NCI-H446 (cell line): ENCODE measurements at regions not wholly inside any gene's neighbourhood (a gene's known extent, or its start where the extent isn't known, plus 50 kb on each side); places are given as distances from the start of the nearest gene placed in this dataset.
"Not testable (repeated sequence)": the region's sequence is repeated elsewhere in the genome, so short reads cannot be mapped to it uniquely, and the experiment has no call there.

Experiments used
- DNase-seq, 2 experiments: peaks; one replicate each; lab custom pipeline; 2025; lab: John Stamatoyannopoulos, UW

DNA sequence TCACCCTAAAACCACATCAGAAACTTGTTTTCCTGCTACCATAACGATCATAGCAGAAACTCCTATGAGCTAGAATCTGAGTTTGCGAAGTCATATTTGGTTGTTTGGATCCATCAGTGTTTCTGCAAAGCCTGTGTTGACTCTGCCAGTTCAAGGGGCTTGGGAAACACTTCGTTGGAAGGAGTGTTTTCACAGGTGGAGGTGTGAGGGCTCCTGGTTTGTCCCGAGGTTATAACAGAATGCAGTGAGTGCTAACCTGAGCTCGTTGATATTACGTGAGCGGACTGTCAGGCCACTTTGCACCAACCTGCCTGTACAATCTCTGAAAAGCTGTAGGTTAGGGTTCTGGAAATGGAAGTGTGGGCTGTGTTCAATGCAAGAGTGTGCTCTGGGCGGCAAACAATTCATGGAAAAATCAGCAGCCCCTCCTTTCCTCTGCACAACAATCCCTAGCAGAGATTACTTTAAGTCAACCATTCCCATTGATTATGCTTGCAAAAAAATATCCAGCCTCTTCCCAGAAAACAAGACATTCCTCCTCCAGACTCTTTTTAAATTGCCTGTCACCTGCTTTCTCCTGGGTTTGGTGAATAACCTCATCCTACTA lies 622.0 kb downstream of the TYW1 start:
- DNase-seq, result no peak

DNA sequence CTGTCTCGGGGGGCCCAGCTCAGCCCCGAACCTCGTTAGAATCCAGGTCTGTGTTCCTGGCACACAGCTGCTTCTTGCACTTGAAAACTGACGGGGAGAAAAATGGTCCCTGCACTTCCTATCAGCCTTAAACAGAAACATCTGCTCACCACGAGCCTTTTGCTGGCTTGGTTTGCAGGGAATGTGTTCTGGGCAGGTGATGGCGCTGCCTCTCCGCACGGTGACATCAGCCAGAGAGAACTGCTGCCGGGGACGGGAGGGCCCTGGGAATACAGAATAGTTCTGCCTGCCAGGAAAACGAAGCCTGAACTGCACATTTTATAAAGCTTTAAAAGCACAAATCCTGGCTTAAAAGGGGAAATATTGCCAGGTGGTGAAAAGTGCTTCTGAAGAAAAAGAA lies 622.5 kb downstream of the TYW1 start:
- DNase-seq, result no peak

DNA sequence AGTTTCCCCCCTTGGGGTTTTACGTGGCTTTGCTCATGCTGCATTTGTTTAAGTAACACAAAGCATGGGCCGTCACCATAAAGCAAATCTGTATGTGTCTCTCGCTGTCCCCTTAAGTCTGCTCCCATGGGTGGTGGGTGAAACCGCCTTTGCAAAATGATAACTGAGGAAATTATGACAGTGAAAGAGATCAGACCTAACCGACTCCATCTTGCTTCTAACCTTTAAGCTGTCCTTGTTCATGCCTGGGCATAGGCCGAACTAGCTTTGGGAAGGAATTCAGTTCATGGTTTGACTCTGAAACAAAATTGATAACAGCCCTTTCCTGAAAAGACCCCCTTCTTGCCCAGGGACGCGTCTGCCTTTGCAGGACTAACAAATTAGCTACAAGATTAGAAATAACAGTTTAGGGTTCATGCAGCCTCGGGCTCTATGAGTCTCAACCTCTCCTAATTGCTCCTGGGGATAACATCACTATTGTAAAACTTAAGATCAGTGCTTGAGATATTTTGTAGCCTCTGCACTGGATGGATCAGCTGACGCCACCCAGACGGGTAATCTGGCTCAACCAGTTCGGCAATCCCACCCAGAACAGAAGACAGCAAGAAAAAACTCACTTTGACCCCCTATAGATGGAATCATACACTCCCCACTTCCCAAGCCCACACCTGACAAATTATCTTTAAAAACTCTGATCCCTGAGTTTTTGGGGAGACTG lies 623.7 kb downstream of the TYW1 start:
- DNase-seq, result no peak

DNA sequence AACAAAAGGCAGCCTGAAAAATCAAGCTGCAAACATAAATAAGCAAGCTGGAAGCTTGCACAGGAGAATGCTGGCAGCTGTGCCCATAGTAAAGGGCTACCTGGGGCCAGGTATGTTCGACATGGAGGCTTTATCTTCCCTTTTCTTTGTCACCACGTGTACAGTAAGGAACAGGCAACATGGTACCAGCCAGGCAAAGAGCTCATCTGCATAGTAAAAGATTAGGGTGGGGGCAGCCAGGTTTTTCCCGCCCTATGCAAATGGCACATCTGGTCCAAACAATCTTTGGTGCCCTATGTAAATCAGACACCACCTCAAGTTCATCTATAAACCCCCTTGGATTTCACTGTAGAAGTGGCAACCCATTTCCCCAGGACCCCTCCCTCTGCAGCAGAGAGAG lies 625.1 kb downstream of the TYW1 start:
- DNase-seq, result no peak

DNA sequence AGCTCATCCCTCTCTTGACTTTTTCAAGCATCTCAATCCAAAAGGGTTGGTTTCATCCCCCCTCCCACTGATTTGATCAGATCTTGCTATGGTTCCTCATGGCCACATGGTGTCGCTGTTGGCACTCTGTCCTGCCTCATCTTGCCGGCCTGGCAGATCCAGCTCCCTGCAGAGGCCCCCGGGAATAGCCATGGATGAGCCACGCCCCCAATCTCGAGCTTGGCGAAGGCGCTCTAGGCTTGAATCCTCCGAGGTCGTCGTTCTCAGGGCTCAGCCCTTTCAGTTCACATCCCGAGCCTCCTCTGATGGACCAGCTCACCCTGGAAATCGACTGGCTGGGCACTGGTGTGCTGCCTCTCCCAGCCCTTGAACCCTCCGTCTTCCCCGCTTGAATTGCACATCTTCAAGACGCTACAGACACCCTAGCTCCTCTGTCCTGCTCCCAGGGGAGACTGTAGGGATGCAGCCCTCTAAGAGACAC lies 628.7 kb downstream of the TYW1 start:
- DNase-seq, result peak; percentile 3 to 56

DNA sequence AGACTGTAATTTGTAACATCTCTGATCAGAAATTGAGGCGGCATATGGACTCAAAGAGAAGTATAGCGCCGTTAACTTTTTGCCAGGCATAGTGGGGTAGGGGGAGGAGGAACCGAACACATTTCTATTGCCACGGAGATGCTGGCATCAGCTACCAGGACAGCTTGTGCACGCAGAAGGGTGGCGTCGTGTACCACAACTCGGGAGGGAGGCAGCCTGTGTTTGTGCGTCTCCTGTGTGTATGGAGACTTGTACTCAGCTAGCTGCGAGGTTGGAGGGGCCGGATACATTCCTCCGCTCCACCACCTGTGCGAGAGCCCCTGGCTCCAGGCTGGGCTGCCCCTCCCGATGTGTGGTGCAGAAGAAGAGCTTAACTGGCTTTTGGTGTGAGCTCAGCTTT lies 634.8 kb downstream of the TYW1 start:
- DNase-seq, result peak in 1 of 2 experiments; percentile 42

DNA sequence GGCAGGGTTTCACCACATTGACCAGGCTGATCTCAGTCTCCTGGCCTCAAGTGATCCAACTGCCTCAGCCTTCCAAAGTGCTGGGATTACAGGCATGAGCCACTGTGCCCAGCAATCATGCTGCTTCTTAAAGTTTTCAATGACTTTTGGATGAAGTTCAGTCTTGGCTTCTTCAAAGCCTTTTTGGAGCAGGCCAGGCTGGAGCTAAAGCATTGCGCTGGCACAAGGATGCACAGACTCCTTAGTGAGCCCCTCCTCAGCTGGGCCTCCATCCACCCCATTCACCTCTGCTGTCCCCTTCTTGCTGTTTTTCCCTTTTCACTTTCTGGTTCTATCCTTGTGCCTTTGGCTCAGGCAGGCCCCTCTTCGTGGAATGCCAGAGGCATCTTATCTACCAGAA lies 638.6 kb downstream of the TYW1 start:
- no peak for DNase-seq

DNA sequence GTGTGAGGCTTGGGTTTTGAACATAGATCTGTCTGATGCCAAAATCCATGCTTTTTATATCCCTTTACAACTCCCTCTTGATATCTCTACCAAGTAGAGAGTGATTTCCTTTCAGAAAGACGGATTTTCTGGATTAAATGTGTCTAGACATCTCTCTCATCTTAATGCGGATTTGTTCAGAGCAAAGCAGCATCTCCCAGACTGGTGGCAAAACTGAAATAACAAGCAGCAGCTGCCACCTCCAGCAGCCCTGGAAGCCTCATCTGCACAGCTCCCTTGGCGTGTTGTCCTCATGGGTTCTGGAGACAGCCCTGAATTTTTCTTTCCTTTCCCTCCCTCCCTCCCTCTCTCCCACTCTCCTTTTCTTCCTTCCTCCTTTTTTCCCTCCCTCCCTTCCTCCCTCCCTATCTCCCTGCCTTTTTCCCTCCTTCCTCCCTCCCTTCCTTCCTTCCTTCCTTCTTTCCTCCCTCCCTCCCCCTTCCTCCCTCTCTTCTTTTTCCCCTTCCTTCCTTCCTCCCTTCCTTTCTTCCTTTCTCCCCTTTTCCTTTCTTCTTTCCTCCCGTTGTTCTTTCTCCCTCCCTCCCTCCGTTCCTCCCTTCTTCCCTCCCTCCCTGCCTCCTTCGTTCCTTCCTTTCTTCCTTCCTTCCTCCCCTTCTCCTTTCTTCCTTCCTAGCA lies 639.9 kb downstream of the TYW1 start:
- DNase-seq, result no peak

DNA sequence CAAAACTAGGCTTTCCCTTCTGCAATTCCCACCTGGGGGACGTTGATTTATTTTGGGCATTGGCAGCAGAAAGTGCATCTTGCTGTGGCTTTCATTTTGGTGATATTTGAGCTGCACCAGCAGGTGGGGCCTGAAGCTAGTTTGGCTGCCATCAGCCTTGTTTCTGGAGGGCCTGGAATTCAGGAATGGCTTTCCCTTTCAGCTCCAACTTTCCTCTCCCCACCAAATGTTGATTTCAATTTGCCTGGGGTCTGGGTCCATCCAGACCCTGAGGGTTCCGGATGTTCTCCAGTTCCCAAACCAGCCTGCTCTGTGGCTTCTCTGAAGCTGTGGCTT lies 640.4 kb downstream of the TYW1 start:
- DNase-seq, result no peak

DNA sequence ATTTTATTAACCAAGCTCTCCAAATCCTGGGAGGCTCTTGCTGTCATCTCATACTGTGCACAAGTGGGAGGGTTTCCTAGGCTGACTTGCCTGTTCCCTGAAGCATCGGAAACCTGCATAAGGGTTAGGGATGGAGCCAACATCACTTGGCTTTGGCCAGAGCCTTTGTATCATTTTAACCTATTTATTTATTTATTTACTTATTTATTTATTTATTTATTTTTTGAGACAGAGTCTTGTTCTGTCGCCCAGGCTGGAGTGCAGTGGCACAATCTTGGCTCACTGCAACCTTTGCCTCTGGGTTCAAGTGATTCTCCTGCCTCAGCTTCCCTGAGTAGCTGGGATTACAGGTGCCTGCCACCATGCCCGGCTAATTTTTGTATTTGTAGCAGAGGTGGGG lies 645.9 kb downstream of the TYW1 start:
- not testable (repeated sequence) for DNase-seq

DNA sequence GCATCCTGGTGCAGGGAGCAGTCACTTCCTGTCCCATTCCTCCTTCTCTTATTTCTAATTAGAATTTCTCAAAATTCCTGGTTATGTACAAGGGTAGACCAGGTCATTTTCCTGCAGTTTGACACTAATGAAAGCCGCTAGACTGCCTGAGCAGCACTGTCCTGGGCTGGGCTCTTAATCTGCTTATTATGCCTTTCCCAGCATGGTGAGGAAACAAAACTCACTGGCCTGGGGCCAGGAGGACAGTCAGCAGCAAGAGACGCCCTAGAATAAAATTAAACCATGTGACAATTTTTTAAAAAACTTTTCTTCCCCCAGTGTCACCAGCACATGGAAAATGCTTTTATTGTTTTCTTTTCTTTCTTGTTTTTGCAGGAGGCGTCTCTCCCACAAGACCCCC lies 647.5 kb downstream of the TYW1 start:
- DNase-seq, result no peak

DNA sequence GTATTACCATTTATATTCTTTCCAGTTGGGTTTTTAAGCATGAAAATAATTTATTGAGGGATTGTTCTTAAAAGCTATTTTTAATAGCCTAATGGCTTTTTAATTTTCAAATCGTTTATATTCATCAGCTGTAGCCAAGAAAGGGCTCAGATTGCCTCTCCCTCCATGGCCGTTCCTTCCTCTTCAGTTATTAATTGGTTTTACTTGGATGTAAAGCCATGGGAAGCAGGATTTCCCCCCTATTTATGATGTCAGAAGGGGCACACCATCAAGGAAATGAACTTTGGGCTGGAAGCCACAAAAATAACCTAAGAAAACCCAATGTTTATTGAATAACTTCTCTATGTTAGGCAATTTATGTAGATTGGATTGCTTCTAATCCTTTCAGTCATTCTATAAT lies 656.3 kb downstream of the TYW1 start:
- no peak for DNase-seq

DNA sequence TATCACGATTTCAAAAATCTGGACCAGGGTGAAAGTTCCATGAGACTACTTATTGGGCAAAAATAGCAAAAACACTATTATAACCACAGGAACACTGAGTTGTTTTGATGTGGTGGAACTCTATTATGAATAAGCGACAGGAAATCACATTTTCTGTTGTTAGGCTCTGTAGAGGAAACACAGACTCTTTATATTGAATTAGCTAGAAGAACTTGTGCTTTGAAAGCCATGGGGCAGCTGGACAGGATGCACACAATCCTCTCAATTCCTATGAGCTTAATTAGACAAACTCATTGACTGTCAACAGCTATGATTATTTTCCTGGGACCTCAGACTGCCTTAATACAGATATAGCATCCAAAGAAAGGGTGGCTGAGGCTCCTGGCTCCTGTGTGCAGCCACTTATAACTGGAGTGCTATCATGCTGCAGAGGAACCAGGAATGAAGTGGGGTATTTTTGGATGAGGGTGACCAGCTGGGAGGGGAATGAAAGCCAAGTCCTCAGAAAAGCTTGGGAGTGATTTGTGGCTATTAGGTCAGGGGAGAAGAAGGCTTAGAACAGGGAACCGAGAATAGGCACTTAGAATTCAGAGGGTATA lies 657.3 kb downstream of the TYW1 start:
- DNase-seq, result no peak

DNA sequence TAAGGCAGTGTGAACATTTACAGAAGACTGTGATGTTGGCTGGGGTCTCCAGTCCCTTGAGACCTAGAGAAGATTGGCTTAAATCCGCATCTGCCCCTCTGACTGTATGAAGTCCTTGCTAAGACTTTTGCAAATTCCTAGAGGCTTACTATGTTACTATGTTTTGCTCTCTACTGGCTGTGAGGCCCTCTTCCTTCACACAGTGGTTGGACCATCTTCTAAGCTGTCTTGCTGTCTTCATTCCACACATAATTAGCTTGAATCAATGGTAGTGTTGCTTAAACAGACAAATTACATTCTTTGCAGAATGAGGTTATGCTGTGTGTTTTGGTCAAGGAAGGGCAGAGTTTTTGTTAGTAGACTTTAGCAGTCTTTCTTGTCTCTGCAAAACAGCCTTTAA lies 658.0 kb downstream of the TYW1 start:
- DNase-seq, result no peak

DNA sequence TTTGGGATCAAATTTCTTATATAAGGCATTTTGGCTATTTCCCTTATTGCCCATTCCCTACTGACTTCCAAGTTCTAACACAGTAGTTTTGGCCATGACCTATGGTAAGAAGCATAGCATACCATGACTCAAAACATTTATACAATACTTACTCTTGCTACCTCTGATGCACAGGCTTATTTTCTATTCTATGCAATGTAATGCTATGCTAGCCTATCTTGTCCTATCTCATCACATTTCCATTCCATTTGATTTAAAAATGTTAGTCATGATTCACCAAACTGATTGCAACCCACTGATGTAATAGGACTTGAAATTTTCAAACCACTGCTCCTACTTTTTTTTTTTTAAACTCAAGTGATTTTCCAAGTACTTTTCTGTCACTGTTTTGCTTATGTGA lies 658.5 kb downstream of the TYW1 start:
- DNase-seq, result no peak

DNA sequence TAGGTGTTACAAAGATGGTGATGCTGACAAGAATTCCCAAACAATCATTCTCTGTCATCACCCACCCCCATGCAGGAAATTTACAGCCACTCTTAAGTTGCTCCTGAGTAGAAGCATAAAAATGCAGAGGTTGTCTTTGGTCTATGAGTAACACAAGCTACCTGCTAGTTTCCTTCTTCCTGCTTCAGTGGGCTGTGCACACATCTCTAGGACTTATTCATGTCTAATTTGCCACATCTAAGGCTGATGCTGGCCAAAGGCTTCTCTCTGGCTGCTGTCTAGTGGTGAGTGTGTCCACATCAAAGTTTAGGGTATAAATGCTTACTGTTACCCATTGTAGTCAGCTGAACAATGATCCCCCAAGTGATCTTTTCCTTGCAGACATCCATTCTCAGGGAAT lies 662.5 kb downstream of the TYW1 start:
- DNase-seq, result no peak

DNA sequence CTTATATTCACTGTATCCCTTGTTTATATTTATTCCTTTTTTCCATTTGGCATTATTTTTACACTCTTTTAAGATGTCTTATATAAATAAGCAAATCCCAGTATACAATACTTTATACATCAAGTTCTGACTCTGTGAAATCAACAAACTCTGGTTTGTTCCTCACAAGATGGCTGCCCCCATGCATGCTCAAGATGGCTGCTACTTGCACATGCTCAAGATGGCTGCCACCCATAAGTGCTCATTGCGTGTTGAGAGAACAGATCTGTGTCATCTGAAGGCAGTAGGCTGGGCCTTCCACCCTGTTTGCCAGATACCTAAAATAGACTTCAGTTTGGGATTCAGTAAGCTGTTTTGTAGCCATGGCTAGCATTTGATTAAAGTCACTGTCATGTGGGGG lies 666.2 kb downstream of the TYW1 start:
- DNase-seq, result no peak

DNA sequence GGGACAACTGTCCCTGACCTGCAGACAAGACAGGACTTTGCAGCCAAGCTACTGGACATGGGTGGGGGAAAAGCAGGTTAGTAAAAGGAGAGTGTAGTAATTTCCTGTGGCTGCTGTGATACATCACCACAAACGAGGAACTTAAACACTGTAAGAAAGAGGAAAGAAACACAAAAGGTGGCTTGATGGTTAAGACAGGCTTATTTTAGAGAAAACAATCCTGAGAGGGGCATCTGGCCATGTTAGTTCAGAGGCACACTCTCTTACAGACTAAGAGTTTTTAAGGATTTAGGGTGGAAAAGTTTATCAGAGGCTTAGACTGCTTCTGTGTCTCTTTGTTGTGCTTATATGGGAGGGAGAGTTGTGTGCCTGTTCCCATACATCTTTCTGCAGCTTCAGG lies 667.0 kb downstream of the TYW1 start:
- no peak for DNase-seq

DNA sequence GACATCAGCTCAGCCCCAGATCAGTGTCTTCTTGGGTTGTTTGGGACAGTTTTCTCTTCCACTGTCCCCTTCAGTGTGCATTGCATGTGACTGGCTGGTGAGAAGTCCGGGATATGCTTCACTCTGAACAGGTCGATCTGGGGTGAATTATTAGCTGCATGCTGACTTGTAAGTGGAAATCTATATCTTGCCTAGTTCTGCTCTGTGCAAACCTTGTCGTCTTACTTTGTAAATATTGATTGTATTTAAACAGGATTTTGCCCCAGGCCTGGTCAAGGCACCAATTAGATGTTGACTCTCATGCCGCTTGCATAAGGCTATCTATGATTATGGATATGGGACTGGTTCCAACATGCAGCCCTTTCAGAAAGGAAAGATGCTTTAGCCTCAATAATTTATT lies 669.7 kb downstream of the TYW1 start:
- DNase-seq, result not testable (repeated sequence)

DNA sequence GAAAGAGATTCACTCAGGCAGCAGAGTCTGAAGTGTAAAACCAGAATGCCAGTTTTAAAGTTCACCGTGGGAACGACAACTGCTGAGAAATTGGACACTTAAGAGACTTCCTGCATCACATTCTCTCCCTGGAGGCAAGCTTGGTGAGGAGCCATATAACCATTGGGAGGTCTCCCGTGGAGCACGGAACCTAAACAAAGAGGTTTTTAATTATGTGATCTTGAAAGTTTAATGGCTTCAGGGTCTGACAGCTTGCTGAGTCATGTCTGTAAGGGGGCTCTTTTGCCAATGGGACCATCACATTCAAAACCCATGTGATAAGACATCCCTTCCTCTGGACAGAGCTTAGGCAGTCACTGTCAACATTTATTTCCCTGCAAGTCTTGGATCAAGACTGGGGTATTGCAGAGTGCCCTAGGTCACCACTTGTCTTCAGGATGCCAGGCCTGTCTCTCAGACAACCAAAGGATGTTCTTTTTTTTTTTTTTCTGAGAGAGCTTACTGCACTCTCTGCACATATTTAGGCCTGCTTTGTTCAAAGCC lies 674.4 kb downstream of the TYW1 start:
- DNase-seq, result no peak

DNA sequence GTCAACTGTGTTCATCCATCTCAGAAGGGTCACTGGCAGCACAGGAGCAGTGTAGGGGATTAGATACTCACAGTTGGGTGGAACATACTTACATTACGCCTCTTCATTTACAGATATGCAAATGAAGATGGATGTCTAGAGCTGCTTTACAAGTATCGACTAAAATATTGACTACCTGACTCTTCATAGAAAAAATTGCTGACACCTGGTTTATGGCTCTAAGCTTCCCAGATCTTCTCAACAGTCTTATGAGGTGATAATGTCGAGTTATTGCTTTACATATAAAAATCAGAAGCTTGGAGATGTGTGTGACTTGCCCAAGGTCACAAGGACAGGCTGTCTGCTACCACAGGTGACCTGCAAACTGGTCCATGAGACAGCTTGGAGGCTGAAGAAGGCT lies 677.2 kb downstream of the TYW1 start:
- DNase-seq, result no peak

DNA sequence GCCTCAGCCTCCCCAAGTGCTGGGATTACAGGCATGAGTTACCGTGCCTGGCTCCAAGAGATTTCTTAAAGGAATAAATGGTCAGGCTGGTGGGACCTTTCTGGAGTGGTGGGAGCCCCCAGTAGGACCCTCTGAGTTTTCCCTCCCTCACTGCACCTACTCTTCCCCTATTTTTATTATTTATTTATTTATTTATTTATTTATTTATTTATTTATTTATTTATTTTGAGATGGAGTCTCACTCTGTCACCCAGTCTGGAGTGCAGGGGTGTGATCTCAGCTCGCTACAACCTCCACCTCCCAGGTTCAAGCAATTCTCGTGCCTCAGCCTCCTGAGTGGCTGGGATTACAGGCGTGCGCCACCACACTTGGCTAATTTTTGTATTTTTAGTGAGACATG lies 678.2 kb downstream of the TYW1 start:
- not testable (repeated sequence) for DNase-seq

DNA sequence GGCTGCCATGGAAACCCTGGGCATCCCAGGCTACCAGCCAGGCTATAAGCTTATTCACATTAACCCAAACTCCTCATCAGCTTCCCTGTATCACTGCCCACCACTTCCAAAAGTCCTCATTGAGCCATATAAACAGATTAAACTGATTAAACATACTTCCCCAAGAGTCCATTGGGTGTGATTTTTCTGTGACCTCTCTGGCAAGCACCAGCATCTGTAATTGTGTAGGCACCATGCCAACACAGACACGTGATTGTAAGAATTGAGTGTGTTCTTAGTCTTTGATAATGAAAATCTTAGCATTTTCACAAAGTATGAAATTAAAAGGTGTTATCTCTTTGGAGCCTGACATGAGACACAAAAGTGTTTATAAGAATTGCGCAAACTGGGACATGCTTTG lies 679.3 kb downstream of the TYW1 start:
- DNase-seq, result no peak
